ENCODE measurements at regions not wholly inside any gene's neighbourhood (a gene's known extent, or its start where the extent isn't known, plus 50 kb on each side); places are given as distances from the start of the nearest gene placed in this dataset.
"Not testable (repeated sequence)": the region's sequence is repeated elsewhere in the genome, so short reads cannot be mapped to it uniquely, and the experiment has no call there.

DNA sequence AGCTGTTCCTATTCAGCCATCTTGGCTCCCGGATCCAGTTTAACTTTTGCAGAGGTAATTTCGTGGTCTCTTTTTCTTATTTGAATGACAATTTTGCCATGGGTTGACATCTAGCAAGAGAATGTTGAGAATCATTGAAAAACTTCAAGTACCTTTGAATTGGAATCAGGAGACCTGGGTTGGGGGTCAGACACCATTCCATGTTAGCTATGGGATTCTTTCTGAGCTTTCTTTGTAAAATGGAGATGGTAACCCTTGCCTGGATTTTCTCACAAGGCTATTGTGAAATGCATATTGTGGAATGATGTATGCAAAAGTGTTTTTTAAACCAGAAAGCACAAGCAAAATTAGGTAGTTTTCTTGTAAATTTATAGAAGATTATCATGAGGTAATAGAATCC is 79.1 kb upstream of the HAND2 start:
- DNase-seq (ENCODE audit: low read depth) (no peak), FAIRE-seq (no peak)
- TF ChIP-seq, protein P1, sequence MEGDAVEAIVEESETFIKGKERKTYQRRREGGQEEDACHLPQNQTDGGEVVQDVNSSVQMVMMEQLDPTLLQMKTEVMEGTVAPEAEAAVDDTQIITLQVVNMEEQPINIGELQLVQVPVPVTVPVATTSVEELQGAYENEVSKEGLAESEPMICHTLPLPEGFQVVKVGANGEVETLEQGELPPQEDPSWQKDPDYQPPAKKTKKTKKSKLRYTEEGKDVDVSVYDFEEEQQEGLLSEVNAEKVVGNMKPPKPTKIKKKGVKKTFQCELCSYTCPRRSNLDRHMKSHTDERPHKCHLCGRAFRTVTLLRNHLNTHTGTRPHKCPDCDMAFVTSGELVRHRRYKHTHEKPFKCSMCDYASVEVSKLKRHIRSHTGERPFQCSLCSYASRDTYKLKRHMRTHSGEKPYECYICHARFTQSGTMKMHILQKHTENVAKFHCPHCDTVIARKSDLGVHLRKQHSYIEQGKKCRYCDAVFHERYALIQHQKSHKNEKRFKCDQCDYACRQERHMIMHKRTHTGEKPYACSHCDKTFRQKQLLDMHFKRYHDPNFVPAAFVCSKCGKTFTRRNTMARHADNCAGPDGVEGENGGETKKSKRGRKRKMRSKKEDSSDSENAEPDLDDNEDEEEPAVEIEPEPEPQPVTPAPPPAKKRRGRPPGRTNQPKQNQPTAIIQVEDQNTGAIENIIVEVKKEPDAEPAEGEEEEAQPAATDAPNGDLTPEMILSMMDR (IDR thresholded peaks at IDR 0.05; ENCODE audit: insufficient read depth, low read length, severe bottlenecking) = no peak
- no peak overlapping the region for H3K4me3 ChIP-seq (ENCODE audit: low read depth, low read length)
- no peaks in the 10 kb centered on the region for H3K27me3 ChIP-seq (ENCODE audit: control insufficient read depth, insufficient read depth, low read length)
- H3K36me3 ChIP-seq (ENCODE audit: control insufficient read depth, insufficient read depth, low read length) = no peaks in the 10 kb centered on the region

DNA sequence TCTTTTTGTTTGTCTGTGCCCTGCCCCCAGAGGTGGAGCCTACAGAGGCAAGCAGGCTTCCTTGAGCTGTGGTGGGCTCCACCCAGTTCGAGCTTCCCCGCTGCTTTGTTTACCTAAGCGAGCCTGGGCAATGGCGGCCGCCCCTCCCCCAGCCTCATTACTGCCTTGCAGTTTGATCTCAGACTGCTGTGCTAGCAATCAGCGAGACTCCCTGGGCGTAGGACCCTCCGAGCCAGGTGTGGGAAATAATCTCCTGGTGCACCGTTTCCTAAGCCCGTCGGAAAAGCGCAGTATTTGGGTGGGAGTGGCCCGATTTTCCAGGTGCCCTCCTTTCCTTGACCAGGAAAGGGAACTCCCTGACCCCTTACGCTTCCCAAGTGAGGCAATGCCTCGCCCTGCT is 78.6 kb upstream of the HAND2 start:
- FAIRE-seq; H3K4me3 ChIP-seq (ENCODE audit: low read depth, low read length); H3K36me3 ChIP-seq (ENCODE audit: control insufficient read depth, insufficient read depth, low read length); DNase-seq (ENCODE audit: low read depth); H3K27me3 ChIP-seq (ENCODE audit: control insufficient read depth, insufficient read depth, low read length): not testable (repeated sequence)

DNA sequence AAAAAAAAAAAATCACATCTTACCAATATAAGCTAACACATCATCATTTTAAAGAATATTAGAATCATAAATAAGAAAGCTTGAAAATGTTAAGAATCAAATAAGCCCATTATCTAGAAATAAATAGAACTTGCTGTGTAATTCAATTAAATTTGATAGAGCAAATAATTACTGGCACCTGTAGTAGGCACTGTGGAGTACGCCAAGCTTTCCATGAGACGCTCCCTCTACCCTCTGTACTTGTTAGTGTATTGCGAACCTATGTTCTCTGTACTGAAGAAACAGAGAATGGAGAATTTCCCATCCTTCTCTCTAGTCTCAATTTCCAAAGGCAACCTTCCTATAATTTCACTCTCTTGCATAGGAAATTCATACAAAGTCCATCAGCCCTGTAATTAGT is 61.7 kb upstream of the HAND2 start:
- TF ChIP-seq, protein P1 (IDR thresholded peaks at IDR 0.05; ENCODE audit: insufficient read depth, low read length, severe bottlenecking) = no peak
- H3K36me3 ChIP-seq (ENCODE audit: control insufficient read depth, insufficient read depth, low read length) = no peaks in the 10 kb centered on the region
- FAIRE-seq (no peak), DNase-seq (ENCODE audit: low read depth) (no peak)
- H3K27me3 ChIP-seq (ENCODE audit: control insufficient read depth, insufficient read depth, low read length) = no peaks in the 10 kb centered on the region
- H3K4me3 ChIP-seq (ENCODE audit: low read depth, low read length) = no peak overlapping the region

DNA sequence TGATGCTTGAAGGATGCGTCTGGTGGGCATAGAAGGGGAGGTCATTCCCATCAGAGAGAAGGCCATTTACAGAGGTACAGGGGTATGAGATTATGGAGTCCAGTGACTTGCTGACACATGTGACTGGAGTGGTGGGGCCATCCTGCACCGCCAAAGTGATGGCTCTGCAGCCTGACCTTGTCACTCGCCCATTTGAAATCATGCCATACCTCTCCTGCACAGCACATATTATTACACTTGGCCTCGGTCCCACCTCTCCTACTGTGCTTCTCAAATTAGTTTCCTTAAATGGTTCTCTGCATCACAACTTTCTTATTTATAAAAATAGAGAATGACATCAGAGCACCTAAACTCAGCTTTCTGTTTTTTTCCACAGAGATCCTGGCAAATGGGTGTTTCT is 60.7 kb upstream of the HAND2 start:
- Histone ChIP-seq H3K27me3 (ENCODE audit: control insufficient read depth, insufficient read depth, low read length) (no peaks in the 10 kb centered on the region), H3K36me3 (ENCODE audit: control insufficient read depth, insufficient read depth, low read length) (no peaks in the 10 kb centered on the region), H3K4me3 (ENCODE audit: low read depth, low read length) (no peak overlapping the region)
- no peak for FAIRE-seq
- TF ChIP-seq, protein P1 (IDR thresholded peaks at IDR 0.05; ENCODE audit: insufficient read depth, low read length, severe bottlenecking) = no peak
- no peak for DNase-seq (ENCODE audit: low read depth)

DNA sequence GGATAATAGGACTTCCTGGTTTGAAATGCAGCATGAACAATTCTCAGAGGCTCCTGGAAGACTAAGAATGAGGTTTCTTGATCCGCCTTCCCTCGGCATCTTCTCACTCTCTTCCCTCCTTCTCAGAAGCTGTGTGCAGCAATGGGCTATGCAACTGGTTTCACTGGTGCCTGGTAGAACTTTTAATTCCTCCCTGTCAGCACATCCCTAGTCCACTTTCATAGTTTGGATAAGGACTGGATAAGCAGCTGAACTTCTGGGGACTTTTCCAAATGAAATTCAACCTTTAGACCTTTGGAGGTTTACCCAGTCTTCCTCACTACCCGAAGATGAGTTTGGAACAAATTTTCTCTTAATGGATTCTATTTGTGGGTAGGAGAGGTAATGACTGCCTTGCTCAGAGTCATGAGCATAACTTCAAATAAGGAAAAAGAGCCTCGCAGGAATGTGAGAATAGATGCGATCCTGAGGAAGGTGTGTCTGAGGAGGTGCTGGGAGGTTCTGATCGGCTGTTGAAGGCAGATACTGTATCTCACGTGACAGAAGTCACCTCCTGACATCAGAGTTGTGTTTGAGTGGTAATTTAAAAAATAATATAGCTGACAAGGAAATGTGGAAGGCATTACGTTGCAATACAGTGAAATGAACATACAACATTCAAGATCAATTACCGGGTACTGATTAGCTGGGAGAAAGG is 56.0 kb upstream of the HAND2 start:
- FAIRE-seq = no peak
- Histone ChIP-seq H3K27me3 (ENCODE audit: control insufficient read depth, insufficient read depth, low read length) (no peaks in the 10 kb centered on the region), H3K36me3 (ENCODE audit: control insufficient read depth, insufficient read depth, low read length) (no peaks in the 10 kb centered on the region), H3K4me3 (ENCODE audit: low read depth, low read length) (no peak overlapping the region)
- no peak for DNase-seq (ENCODE audit: low read depth)
- TF ChIP-seq, protein P1 (IDR thresholded peaks at IDR 0.05; ENCODE audit: insufficient read depth, low read length, severe bottlenecking) = no peak

DNA sequence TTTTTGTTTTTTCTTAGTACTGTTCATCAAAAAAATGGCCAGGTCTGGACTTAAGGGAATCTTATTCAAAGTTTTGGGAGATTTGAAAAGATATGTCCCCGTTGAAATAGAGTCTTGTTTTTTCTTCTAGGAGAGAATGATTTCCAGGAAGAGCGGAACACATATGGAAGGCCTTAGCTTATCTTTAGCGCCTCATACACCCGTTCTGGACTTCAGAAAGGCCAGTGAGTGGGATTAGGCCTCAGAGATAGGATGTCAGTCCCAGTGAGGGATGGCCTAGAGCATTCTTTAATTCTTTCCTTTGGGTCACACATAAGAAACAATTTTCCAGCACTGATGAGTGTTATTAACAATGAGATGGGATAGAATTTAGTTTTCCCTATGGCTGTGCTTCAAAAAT is 54.5 kb upstream of the HAND2 start:
- DNase-seq (ENCODE audit: low read depth) (no peak), FAIRE-seq (no peak)
- Histone ChIP-seq H3K4me3 (ENCODE audit: low read depth, low read length) (no peak overlapping the region), H3K27me3 (ENCODE audit: control insufficient read depth, insufficient read depth, low read length) (no peaks in the 10 kb centered on the region), H3K36me3 (ENCODE audit: control insufficient read depth, insufficient read depth, low read length) (no peaks in the 10 kb centered on the region)
- TF ChIP-seq, protein P1 (IDR thresholded peaks at IDR 0.05; ENCODE audit: insufficient read depth, low read length, severe bottlenecking) = no peak

Measured in bronchial epithelial cell (primary cell).